Activated CD4-positive, alpha-beta T cell treated with anti-CD3 and anti-CD28 coated beads for 36 hours (primary cell): ENCODE measurements at regions not wholly inside any gene's neighbourhood (a gene's known extent, or its start where the extent isn't known, plus 50 kb on each side); places are given as distances from the start of the nearest gene placed in this dataset.
A peak's percentile ranks its signal among the peaks of the same experiment; 100 is the strongest.
"Not testable (repeated sequence)": the region's sequence is repeated elsewhere in the genome, so short reads cannot be mapped to it uniquely, and the experiment has no call there.

Source experiments
- ATAC-seq: fragments of 200-7000 bp; cut with Tn5 transposase; one replicate; pipeline ENCODE4 v1.10.0; 2021; ENCODE audit warnings: mild to moderate bottlenecking, moderate library complexity
- CTCF ChIA-PET: fragments of 350-600 bp; sonication (Branson Sonifier 250); formaldehyde crosslinking; loops from one replicate; lab custom pipeline; 2021; ENCODE audit warnings: antibody characterized with exemption; lab: Charles Lee
- POLR2A ChIA-PET: fragments of 350-600 bp; sonication (Branson Sonifier 250); formaldehyde crosslinking; loops from one replicate; lab custom pipeline; 2021; ENCODE audit warnings: antibody characterized with exemption, inconsistent platforms; lab: Charles Lee
- DNase-seq: peaks from one replicate; pipeline ENCODE4 v3.0.0-alpha.2; 2020
- H3K27ac Mint-ChIP-seq: one replicate; pipeline ENCODE4 v1.8.0; 2021; ENCODE audit warnings: mixed read lengths
- H3K27me3 Mint-ChIP-seq: one replicate; pipeline ENCODE4 v1.8.0; 2021; ENCODE audit warnings: mixed read lengths
- H3K36me3 Mint-ChIP-seq: one replicate; pipeline ENCODE4 v1.8.0; 2021; ENCODE audit warnings: low read depth, mixed read lengths
- H3K4me1 Mint-ChIP-seq: one replicate; pipeline ENCODE4 v1.8.0; 2021; ENCODE audit warnings: mixed read lengths
- H3K4me3 Mint-ChIP-seq: one replicate; pipeline ENCODE4 v1.8.0; 2021; ENCODE audit warnings: mild to moderate bottlenecking, moderate library complexity, mixed read lengths
- H3K9me3 Mint-ChIP-seq: one replicate; pipeline ENCODE4 v1.8.0; 2021; ENCODE audit warnings: low read depth, mixed read lengths
- intact Hi-C, 2 experiments: fragments of 100-400 bp; cut with DNase I in 1 of 2; cut with micrococcal nuclease in 1 of 2; formaldehyde crosslinking; loops; one replicate each; pipeline versions ENCODE4 v1.14.2 to v1.15.1; 2022 to 2024; cut with DNase I, micrococcal nuclease

GRCh38 chr12:64552510-64552909 lies 57.8 kb upstream of the RASSF3 start:
- POLR2A ChIA-PET, DNase-seq, H3K4me3 Mint-ChIP-seq, H3K36me3 Mint-ChIP-seq, H3K4me1 Mint-ChIP-seq, H3K27me3 Mint-ChIP-seq, H3K9me3 Mint-ChIP-seq, H3K27ac Mint-ChIP-seq, ATAC-seq, intact Hi-C loops: not testable (repeated sequence)
- CTCF ChIA-PET, result interaction anchor here (0.7 kb wide), 2 partner anchors 18 to 311 kb away, joined by 3 read pairs; no protein-coding TSS in a partner anchor

- CTCF ChIA-PET, result interaction anchor here (0.5 kb wide), 1 partner anchor 90 kb away, joined by 5 read pairs; no protein-coding TSS in a partner anchor
- ATAC-seq, H3K4me1 Mint-ChIP-seq, H3K27me3 Mint-ChIP-seq, H3K27ac Mint-ChIP-seq, POLR2A ChIA-PET, H3K36me3 Mint-ChIP-seq, H3K4me3 Mint-ChIP-seq, H3K9me3 Mint-ChIP-seq, intact Hi-C loops, DNase-seq: not testable (repeated sequence)
These were observed 56.6 kb upstream of the RASSF3 start for GRCh38 chr12:64553689-64554088.

DNA sequence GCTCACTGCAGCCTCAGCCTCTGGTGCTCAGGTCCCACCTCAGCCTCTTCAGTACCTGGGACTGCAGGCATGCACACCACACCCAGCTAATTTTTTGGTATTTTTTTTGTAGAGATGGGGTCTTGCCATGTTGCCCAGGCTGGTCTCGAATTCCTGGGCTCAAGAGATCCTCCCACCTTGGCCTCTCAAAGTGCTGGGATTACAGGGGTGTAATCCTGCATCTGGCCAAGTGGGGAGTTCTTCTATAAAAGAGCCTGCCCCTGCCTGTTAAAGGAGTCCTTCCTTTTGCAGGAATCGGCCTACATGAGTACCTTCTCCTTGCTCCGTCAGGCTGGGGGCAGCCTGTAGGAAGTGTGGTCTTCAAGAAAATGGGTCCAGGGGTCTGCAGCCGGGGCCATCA lies 54.1 kb upstream of the RASSF3 start:
- no peaks in the 10 kb centered on the region for H3K4me1 Mint-ChIP-seq
- ATAC-seq (no peak), DNase-seq (no peak)
- no peak overlapping the region for H3K4me3 Mint-ChIP-seq
- H3K27me3 Mint-ChIP-seq, result no peaks in the 10 kb centered on the region
- H3K27ac Mint-ChIP-seq, result no peak overlapping the region
- CTCF ChIA-PET, result no interaction called here
- POLR2A ChIA-PET, result no interaction called here
- H3K9me3 Mint-ChIP-seq, result no peaks in the 10 kb centered on the region
- intact Hi-C loops, result no loop called here
- H3K36me3 Mint-ChIP-seq, result no peaks in the 10 kb centered on the region

DNA sequence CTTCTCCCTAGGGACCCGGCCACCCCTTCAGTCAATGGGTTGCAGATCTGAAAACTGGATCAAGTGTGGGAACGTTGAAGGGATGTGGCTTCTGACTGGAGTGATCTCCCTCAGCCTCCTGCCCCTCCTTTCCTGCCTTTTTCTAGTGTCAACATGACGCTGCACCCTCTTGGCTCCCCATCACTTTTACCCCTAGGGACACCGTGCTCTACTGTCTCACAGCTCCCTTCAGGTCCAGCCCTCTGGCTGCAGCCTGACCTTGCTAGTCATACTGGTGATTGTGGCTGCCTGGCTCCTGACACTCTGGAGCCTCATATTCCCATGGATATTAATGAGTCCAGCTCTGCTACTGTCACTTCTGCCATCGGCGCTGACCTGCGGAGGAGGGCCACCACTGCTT lies 51.5 kb upstream of the RASSF3 start:
- ChIA-PET POLR2A (interaction anchor here (0.6 kb wide), 1 partner anchor 67 kb away, joined by 3 read pairs; no protein-coding TSS in a partner anchor), CTCF (interaction anchor here (1.0 to 2.4 kb wide), 2 partner anchors 9 kb away, joined by 4 to 12 read pairs; no protein-coding TSS in a partner anchor)
- ATAC-seq, result no peak
- no peaks in the 10 kb centered on the region for H3K4me1 Mint-ChIP-seq
- H3K4me3 Mint-ChIP-seq, result no peak overlapping the region
- no peaks in the 10 kb centered on the region for H3K9me3 Mint-ChIP-seq
- DNase-seq, result no peak
- H3K27me3 Mint-ChIP-seq, result no peaks in the 10 kb centered on the region
- no peaks in the 10 kb centered on the region for H3K36me3 Mint-ChIP-seq
- intact Hi-C loops, result no loop called here
- no peak overlapping the region for H3K27ac Mint-ChIP-seq

- intact Hi-C loops, result no loop called here
- CTCF ChIA-PET, result interaction anchor here (0.7 to 2.5 kb wide), 4 partner anchors 11 to 137 kb away, joined by 3 to 12 read pairs (median 5); no protein-coding TSS in a partner anchor
- ATAC-seq (peak; percentile 42), DNase-seq (no peak)
- no peaks in the 10 kb centered on the region for H3K9me3 Mint-ChIP-seq
- H3K36me3 Mint-ChIP-seq, result no peaks in the 10 kb centered on the region
- POLR2A ChIA-PET, result no interaction called here
- H3K27me3 Mint-ChIP-seq, result no peaks in the 10 kb centered on the region
- H3K4me3 Mint-ChIP-seq, result no peak overlapping the region
- no peak overlapping the region for H3K27ac Mint-ChIP-seq
- H3K4me1 Mint-ChIP-seq, result no peaks in the 10 kb centered on the region
These were observed 49.6 kb upstream of the RASSF3 start for GRCh38 chr12:64560396-64561301.
